Activated naive CD8-positive, alpha-beta T cell treated with anti-CD3 and anti-CD28 coated beads, Interleukin-2, amount 50 U/mL, for 24 hours (primary cell): ENCODE measurements at regions not wholly inside any gene's neighbourhood (a gene's known extent, or its start where the extent isn't known, plus 50 kb on each side); places are given as distances from the start of the nearest gene placed in this dataset.
"Not testable (repeated sequence)": the region's sequence is repeated elsewhere in the genome, so short reads cannot be mapped to it uniquely, and the experiment has no call there.

Source experiments
- ATAC-seq: fragments of 150-1000 bp; cut with Tn5 transposase; one replicate; pipeline ENCODE4 v1.10.0; 2021
- DNase-seq: peaks from one replicate; pipeline ENCODE4 v3.0.0; 2021
- H3K27ac Mint-ChIP-seq: one replicate; pipeline ENCODE4 v1.8.0; 2021; ENCODE audit warnings: mild to moderate bottlenecking, mixed read lengths
- H3K27me3 Mint-ChIP-seq: one replicate; pipeline ENCODE4 v1.8.0; 2021; ENCODE audit warnings: mixed read lengths
- H3K36me3 Mint-ChIP-seq: one replicate; pipeline ENCODE4 v1.8.0; 2021; ENCODE audit warnings: low read depth, mixed read lengths
- H3K4me1 Mint-ChIP-seq: one replicate; pipeline ENCODE4 v1.8.0; 2021; ENCODE audit warnings: mixed read lengths
- H3K4me3 Mint-ChIP-seq: one replicate; pipeline ENCODE4 v1.8.0; 2021; ENCODE audit warnings: mild to moderate bottlenecking, moderate library complexity, mixed read lengths
- H3K9me3 Mint-ChIP-seq: one replicate; pipeline ENCODE4 v1.8.0; 2021; ENCODE audit warnings: mixed read lengths

DNA sequence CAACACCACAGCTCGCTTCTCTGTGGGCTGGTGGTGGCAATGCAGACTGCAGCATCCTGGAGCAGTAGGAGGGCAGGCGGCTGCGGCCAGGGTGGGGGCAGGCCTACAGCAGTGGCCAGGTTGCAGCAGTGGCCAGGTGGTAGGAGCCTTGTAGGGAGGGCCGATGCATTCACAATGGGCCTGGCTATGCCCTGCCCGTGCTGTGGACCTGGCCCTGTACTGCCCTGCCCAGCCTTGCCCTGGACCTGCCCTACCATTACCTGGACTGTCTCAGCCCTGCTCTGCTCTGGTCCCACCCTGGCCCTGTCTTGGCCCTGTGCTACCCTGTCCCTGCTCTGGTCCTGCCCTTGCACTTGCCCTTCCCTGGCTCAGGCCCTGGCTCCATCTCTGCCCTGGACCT, 226.0 kb downstream of the LIPI start:
- ATAC-seq, H3K4me1 Mint-ChIP-seq, H3K27ac Mint-ChIP-seq, H3K4me3 Mint-ChIP-seq, DNase-seq, H3K36me3 Mint-ChIP-seq, H3K9me3 Mint-ChIP-seq, H3K27me3 Mint-ChIP-seq: not testable (repeated sequence)

DNA sequence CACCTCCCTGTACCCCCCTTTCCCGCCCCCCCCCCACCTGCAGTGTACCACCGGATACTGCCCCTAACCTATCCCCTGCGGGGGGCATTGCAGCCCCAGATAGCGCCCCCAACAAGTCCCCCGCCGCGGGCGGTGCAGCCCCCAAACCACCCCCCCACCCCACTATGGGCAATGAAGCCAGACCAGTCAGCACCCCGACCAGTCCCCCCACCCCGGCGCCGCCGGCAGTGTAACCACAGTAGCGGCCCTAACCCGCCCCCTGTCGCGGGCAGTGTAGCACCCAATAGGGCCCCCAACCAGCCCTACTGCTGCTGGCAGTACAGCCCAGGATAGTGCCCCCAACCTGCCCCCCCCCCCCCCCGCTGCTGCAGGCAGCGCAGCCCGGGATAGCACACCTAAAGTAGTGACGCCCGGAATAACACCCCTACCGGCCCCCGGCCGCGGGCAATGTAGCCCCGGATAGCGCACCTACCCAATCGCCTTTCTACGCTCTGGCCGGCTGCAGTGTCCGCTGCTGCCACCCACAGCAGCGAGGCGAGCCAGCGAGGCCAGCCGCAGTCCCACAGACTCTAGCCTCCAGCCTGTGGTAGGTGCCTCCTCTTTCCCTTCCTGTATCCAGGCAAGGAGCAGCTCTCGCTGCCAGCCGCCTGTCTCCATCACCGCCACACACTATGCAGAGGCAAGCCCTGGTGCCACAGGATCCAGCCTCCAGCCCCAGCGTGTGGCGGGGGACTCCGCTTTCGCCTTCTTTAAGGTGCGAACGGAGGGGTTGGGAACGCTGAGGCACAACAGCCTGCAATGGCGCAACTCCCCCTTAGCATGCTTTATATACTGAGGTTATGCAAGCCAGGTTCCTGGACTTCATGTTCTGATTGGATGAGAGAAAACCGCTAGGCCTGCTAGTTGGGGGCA, 229.3 kb downstream of the LIPI start:
- not testable (repeated sequence) for H3K36me3 Mint-ChIP-seq, H3K9me3 Mint-ChIP-seq, DNase-seq, H3K27ac Mint-ChIP-seq, H3K4me3 Mint-ChIP-seq, H3K27me3 Mint-ChIP-seq, H3K4me1 Mint-ChIP-seq, ATAC-seq

DNA sequence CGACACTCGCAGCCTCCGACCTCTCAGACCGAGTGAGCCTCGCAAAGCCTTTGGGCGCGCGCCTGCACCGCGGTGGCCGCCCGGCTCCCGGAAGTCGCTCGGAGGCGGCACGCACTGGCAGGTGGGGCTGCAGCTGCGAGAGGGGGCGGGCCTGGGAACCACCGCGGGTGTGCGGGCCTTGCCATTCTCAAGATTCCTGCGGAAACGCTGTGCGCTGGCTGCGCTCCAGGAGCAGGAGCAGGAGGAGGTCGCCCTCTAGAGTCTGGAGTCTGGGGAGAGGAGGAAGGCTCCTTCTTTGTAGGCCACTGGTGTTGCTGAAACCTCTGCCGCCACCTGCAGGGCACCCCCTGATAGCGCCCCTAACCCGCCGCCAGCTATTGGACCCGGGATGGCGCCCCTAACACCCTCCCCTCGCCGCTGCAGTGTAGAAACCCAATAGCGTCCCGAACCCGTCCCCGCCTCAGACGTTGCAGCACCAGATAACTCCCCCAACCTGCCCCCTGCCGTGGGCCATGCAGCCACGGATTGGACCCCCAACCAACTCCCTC, 230.6 kb downstream of the LIPI start:
- not testable (repeated sequence) for H3K9me3 Mint-ChIP-seq, H3K27me3 Mint-ChIP-seq, H3K27ac Mint-ChIP-seq, H3K36me3 Mint-ChIP-seq, H3K4me1 Mint-ChIP-seq
- ATAC-seq: peak; percentile 91
- peak; percentile 11 for DNase-seq
- peak overlapping the region; percentile 24 for H3K4me3 Mint-ChIP-seq

DNA sequence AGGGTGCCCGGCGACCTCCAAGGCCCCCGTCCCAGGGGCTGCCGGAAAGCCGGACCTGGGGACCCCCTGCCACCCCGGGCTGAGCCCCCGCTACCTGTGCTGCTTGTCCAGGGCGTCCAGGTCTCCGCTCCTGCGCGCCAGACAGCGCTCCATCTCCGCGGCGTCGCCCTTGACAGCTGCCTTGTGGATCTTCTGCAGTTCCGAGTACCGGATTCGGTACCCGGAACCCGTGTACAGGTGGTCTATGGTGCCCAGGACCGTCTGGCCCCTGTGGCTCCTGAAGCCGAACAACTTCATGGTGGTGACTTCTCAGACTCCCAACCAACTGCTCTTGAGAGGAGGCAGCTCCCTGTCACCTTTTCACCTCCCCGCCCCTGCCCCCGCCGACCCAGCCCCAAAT, 231.1 kb downstream of the LIPI start:
- not testable (repeated sequence) for H3K4me1 Mint-ChIP-seq, DNase-seq, H3K36me3 Mint-ChIP-seq, H3K9me3 Mint-ChIP-seq, H3K27me3 Mint-ChIP-seq, ATAC-seq, H3K27ac Mint-ChIP-seq
- peak overlapping the region; percentile 24 for H3K4me3 Mint-ChIP-seq

DNA sequence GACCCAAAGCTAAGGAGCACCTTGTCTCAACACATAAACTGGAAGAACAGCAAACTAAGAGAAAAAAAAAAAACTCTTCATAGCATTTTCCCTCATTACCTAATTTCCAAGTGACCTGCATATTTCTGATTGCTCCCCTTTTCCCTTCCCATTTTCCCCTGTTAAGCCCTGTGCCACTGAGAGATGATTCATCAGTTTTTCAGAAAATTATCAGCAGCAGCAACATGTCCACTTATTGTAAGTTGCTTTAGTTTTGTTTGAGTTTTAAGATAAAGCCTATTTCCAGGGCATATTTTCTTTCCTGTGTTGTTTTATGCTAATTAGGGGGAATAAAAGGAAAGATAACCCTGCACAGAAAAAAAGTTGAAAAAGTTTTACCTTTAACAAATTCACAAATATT, 236.2 kb downstream of the LIPI start:
- H3K36me3 Mint-ChIP-seq, H3K9me3 Mint-ChIP-seq, H3K4me3 Mint-ChIP-seq, ATAC-seq, H3K27ac Mint-ChIP-seq, H3K4me1 Mint-ChIP-seq, H3K27me3 Mint-ChIP-seq, DNase-seq: not testable (repeated sequence)

DNA sequence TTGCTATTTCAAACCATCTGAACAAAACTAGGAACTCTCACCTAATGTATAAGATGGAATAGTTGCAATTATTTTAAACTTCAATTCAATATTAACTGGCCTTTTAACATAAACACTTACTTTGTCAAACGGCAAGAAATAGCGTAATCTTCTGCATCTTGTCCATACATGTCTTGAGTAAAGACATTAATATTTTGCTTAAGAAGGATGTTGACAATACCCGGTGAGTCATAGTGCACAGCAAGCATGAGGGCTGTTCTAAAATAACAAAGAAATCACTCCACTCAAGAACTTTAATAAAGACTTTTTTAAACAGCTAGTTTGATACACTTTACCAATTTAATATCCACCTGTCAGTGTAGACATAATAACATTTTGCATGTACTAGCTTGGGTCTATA, 240.9 kb downstream of the LIPI start:
- H3K4me3 Mint-ChIP-seq, ATAC-seq, H3K36me3 Mint-ChIP-seq, H3K27me3 Mint-ChIP-seq, H3K9me3 Mint-ChIP-seq, H3K27ac Mint-ChIP-seq, H3K4me1 Mint-ChIP-seq, DNase-seq: not testable (repeated sequence)

DNA sequence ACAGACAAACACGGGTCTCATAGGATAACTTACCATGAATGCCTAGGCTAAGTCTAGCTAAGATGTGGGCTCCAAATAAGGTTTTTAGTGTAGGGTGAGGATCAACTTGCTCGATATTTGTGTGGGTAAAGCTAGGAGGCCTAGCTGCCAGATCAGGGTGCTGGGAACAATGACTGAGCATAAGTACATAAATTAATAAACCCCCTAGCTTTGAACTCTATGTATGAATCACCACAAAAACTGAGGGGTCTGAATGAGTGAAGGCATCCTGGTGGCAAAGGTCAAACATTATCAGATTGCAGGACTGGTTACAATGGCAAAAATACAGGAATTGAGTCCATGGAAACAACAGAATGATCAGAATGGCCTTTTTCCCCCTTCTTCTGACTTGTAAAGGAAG, 241.8 kb downstream of the LIPI start:
- not testable (repeated sequence) for DNase-seq, H3K9me3 Mint-ChIP-seq, H3K27me3 Mint-ChIP-seq, H3K4me3 Mint-ChIP-seq, H3K36me3 Mint-ChIP-seq, H3K27ac Mint-ChIP-seq, H3K4me1 Mint-ChIP-seq, ATAC-seq

DNA sequence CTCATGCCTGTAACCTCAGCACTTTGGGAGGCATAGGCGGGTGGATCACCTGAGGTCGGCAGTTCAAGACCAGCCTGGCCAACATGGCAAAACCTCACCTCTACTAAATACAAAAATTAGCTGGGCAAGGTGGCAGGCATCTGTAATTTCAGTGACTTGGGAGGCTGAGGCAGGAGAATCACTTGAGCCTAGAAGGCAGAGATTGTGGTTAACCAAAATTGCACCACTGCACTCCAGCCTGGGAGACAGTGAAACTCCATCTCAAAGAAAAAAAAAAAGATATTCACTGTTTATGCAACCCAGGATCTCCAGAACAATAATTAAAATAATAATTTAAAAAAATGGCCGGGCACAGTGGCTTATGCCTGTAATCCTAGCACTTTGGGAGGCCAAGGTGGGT, 247.5 kb downstream of the LIPI start:
- not testable (repeated sequence) for H3K4me3 Mint-ChIP-seq, ATAC-seq, H3K9me3 Mint-ChIP-seq

DNA sequence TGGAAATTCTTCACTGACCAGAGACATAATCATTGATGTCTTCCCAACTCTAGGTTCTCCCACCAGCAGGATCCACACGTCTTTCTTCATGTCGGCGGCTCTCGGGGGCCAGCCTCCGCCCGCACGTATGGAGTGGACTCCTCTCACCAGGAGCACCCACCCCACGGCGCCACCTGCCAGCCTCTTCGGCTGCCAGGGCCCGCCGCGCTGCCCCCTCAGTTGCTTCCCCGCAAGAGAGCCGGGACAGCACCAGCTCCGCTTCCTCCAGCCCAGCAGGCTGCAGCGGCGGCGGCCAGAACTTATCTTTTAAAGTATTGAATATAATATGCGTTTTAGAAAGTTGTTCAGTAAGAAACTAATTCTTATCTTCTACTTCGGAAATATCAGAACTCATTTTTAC, 273.5 kb downstream of the LIPI start:
- Mint-ChIP-seq H3K27me3 (no peaks in the 10 kb centered on the region), H3K9me3 (no peaks in the 10 kb centered on the region), H3K36me3 (no peaks in the 10 kb centered on the region), H3K4me1 (no peaks in the 10 kb centered on the region), H3K4me3 (no peak overlapping the region), H3K27ac (no peak overlapping the region)
- no peak for DNase-seq
- no peak for ATAC-seq

More for the DNA sequence above, 247.5 kb downstream of the LIPI start:
- not testable (repeated sequence) for H3K36me3 Mint-ChIP-seq, DNase-seq, H3K27me3 Mint-ChIP-seq, H3K27ac Mint-ChIP-seq, H3K4me1 Mint-ChIP-seq

DNA sequence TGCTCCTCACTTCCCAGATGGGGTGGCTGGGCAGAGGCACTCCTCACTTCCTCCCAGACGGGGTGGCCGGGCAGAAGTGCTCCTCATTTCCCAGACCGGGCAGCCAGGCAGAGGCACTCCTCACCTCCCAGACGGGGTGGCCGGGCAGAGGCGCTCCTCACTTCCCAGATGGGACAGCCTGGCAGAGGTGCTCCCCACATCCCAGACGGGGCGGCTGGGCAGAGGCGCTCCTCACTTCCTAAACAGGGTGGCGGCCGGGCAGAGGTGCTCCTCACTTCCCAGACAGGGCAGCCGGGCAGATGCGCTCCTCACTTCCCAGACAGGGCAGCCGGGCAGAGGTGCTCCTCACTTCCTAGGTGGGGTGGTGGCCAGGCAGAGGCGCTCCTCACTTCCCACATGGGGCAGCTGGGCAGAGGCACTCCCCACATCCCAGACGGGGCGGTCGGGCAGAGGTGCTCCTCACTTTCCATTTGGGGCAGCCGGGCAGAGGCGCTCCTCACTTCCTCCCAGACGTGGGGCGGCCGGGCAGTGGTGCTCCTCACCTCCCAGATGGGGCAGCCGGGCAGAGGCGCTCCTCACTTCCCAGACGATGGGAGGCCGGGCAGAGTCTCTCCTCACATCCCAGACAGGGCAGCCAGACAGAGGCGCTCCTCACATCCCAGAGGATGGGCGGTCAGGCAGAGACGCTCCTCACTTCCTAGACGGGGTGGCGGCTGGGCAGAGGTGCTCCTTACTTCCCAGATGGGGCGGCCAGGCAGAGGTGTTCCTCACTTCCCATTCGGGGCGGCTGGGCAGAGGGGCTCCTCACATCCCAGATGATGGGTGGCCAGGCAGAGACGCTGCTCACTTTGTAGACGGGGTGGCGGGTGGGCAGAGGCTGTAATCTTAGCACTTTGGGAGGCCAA, 274.5 kb downstream of the LIPI start:
- not testable (repeated sequence) for DNase-seq, H3K27ac Mint-ChIP-seq, ATAC-seq, H3K9me3 Mint-ChIP-seq, H3K27me3 Mint-ChIP-seq, H3K36me3 Mint-ChIP-seq, H3K4me1 Mint-ChIP-seq, H3K4me3 Mint-ChIP-seq

DNA sequence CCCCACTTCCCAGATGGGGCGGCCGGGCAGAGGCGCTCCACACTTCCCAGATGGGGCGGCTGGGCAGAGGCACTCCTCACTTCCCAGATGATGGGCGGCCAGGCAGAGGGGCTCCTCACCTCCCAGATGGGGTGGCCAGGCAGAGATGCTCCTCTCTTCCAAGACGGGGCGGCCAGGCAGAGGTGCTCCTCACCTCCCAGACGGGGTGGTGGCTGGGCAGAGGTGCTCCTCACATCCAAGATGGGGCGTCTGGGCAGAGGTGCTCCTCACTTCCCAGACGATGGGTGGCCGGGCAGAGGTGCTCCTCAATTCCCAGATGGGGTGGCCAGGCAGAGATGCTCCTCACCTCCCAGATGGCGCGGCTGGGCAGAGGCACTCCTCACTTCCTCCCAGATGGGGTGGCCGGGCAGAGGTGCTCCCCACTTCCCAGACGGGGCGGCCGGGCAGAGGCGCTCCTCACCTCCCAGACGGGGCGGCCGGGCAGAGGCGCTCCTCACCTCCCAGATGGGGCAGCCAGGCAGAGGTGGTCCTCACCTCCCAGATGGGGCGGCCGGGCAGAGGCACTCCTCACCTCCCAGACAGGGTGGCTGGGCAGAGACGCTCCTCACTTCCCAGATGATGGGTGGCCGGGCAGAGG, 275.2 kb downstream of the LIPI start:
- ATAC-seq, H3K9me3 Mint-ChIP-seq, H3K27me3 Mint-ChIP-seq, H3K4me1 Mint-ChIP-seq, H3K4me3 Mint-ChIP-seq, H3K27ac Mint-ChIP-seq, H3K36me3 Mint-ChIP-seq, DNase-seq: not testable (repeated sequence)

DNA sequence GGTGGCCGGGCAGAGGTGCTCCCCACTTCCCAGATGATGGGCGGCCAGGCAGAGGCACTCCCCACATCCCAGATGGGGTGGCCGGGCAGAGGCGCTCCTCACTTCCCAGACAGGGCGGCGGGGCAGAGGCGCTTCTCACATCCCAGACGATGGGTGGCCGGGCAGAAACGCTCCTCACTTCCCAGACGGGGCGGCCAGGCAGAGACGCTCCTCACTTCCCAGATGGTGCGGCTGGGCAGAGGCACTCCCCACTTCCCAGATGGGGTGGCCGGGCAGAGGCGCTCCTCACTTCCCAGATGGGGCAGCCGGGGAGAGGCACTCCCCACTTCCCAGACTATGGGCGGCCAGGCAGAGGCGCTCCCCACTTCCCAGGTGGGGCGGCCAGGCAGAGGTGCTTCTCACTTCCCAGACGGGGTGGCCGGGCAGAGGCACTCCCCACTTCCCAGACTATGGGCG, 275.8 kb downstream of the LIPI start:
- H3K9me3 Mint-ChIP-seq, H3K27ac Mint-ChIP-seq, H3K27me3 Mint-ChIP-seq, DNase-seq, H3K36me3 Mint-ChIP-seq, H3K4me1 Mint-ChIP-seq, H3K4me3 Mint-ChIP-seq, ATAC-seq: not testable (repeated sequence)

DNA sequence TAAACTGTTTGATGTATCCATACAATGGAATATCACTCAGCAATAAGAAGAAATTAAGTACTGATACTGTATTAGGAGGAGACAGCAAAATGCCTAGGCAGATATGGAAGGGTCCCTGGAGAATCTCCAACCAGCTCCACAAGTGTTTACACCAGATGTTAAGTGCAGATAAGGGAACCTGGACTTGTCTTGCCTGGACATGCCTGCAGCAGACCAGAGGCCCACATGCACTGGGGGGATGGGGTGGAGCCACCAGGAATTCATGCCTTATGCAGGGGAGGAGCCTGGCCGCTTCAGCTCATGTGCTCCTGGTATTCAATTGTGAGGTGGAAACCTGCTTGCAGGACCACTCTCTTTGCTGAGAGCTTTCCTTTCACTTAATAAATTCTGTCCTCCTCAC, 287.6 kb downstream of the LIPI start:
- H3K27ac Mint-ChIP-seq, H3K4me1 Mint-ChIP-seq, H3K9me3 Mint-ChIP-seq, H3K27me3 Mint-ChIP-seq, H3K36me3 Mint-ChIP-seq, DNase-seq, ATAC-seq, H3K4me3 Mint-ChIP-seq: not testable (repeated sequence)

DNA sequence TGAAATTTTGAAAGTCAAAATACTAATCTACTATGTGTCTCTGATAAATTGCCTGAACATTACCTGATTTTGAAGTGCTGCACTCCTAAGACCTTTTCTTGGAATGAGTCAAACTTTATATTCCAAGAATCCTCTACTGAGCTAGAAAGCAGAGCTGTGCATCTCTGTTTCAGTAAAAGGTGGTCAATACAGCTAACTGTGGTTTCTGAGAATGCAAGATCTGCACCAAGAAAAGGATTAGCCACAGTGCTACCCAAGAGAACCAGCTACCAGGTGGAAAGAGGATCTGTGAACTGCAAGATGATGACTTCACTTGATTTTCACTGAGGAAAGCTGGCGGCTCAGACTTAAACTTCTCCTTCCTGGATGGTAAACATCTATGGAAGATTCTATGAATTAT, 289.3 kb downstream of the LIPI start:
- not testable (repeated sequence) for H3K9me3 Mint-ChIP-seq, H3K36me3 Mint-ChIP-seq, DNase-seq, ATAC-seq, H3K27ac Mint-ChIP-seq, H3K4me3 Mint-ChIP-seq, H3K27me3 Mint-ChIP-seq, H3K4me1 Mint-ChIP-seq
